Gastrocnemius medialis (tissue), 4 donors: ENCODE measurements at regions not wholly inside any gene's neighbourhood (a gene's known extent, or its start where the extent isn't known, plus 50 kb on each side); places are given as distances from the start of the nearest gene placed in this dataset.

Source experiments
- POLR2A ChIP-seq, 2 donors: fragments of 450-650 bp; IDR thresholded peaks; one replicate each; pipeline ENCODE4 v1.6.1; 2017; ENCODE audit warnings: antibody characterized with exemption in 2 of 2, mild to moderate bottlenecking in 2 of 2, moderate library complexity in 2 of 2
- TF ChIP-seq, protein P1 (sequence below), 5 experiments: fragments of 450-650 bp in 3 of 5; fragments of 200-600 bp in 2 of 5; sonication (generic) in 2 of 5; IDR thresholded peaks in 4 of 5; conservative IDR thresholded peaks in 1 of 5; 1 replicate in 4 of 5; 2 replicates in 1 of 5; pipeline ENCODE4 v1.5.1; 2016 to 2019; ENCODE audit warnings: antibody characterized with exemption in 5 of 5, mild to moderate bottlenecking in 3 of 5, moderate library complexity in 3 of 5

DNA sequence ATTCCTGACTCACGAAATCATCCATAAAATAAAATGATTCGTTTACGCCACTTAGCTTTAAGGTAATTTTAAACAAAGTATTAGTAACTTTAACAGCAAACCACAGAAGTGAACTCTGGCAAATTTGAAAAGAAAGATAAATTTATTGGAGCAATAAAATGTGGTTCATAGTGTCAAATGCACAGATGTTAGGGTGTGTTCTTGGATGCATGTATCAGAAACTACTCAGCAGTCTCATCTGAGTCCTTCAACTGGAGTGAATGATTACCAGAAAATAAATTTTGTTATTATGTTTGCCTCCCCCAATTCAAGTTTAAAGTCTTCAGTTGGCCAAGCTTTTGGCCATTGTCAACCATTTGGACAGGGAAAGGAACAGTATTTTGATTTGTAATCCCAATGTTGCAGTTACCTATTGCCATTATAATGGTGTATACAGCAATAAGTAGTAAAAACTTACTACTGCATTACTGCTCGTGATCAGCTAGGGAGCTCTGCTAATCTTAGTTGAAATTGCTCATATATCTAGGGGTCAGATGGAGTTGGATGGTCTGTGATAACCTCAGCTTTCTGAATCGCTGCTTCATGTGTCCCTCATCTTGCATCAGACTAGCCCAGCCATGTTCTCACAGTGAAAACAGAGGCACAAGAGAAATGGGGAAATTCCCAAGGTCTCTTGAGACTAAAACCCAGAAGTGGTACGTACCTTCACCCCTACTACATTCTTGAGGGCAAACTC is 254.6 kb upstream of the KCNIP4 start:
- TF ChIP-seq, protein P1, sequence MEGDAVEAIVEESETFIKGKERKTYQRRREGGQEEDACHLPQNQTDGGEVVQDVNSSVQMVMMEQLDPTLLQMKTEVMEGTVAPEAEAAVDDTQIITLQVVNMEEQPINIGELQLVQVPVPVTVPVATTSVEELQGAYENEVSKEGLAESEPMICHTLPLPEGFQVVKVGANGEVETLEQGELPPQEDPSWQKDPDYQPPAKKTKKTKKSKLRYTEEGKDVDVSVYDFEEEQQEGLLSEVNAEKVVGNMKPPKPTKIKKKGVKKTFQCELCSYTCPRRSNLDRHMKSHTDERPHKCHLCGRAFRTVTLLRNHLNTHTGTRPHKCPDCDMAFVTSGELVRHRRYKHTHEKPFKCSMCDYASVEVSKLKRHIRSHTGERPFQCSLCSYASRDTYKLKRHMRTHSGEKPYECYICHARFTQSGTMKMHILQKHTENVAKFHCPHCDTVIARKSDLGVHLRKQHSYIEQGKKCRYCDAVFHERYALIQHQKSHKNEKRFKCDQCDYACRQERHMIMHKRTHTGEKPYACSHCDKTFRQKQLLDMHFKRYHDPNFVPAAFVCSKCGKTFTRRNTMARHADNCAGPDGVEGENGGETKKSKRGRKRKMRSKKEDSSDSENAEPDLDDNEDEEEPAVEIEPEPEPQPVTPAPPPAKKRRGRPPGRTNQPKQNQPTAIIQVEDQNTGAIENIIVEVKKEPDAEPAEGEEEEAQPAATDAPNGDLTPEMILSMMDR (IDR thresholded peaks at IDR 0.05 in 4 of 5, conservative IDR thresholded peaks at IDR 0.05 in 1 of 5), result no peak
- no peak for TF ChIP-seq POLR2A (IDR thresholded peaks at IDR 0.05)
